Endothelial cell of umbilical vein (primary cell): ENCODE measurements at regions not wholly inside any gene's neighbourhood (a gene's known extent, or its start where the extent isn't known, plus 50 kb on each side); places are given as distances from the start of the nearest gene placed in this dataset.

Experiments used
- BruUV-seq: library from RNA; stranded (reverse); fragments of 400-500 nt; replicated peaks from 2 replicates; lab custom pipeline; 2021; lab: Mats Ljungman, UMichigan
- CTCF ChIA-PET: fragments of 300-600, 350-600 bp; sonication (Branson Sonifier 250); formaldehyde crosslinking; loops from one replicate; lab custom pipeline; 2021; ENCODE audit warnings: antibody characterized with exemption, inconsistent platforms; lab: Charles Lee
- POLR2A ChIA-PET: fragments of 300-600, 350-600 bp; sonication (Branson Sonifier 250); formaldehyde crosslinking; loops from one replicate; lab custom pipeline; 2021; ENCODE audit warnings: antibody characterized with exemption, inconsistent platforms; lab: Charles Lee
- DNase-seq: peaks from one replicate; pipeline ENCODE4 v3.0.0-alpha.2; 2011; ENCODE audit warnings: low read depth, low spot score
- FAIRE-seq: peaks from 2 replicates; lab custom pipeline; 2011; peaks lifted over from hg19 to GRCh38; lab: Jason Lieb, UNC
- H2AFZ ChIP-seq: 2 replicates; pipeline ENCODE4 v1.6.0; 2012; ENCODE audit warnings: low read depth, low read length, control low read depth, inconsistent platforms
- H3K27ac ChIP-seq: 2 replicates; pipeline ENCODE4 v1.5.1; 2011; ENCODE audit warnings: low read depth, mild to moderate bottlenecking, control low read depth, low read length, moderate library complexity; ENCODE audit not compliant: insufficient read depth
- H3K27me3 ChIP-seq, 2 experiments: 2 replicates each; pipeline versions ENCODE4 v1.6.0 to v1.6.1; 2011; ENCODE audit warnings: low read length in 2 of 2, mixed read lengths in 1 of 2; ENCODE audit not compliant: control insufficient read depth in 2 of 2, insufficient read depth in 2 of 2
- H3K36me3 ChIP-seq, 2 experiments: 2 replicates in 1 of 2; 3 replicates in 1 of 2; pipeline ENCODE4 v1.5.1; 2011; ENCODE audit warnings: low read length in 2 of 2, mild to moderate bottlenecking in 1 of 2, moderate library complexity in 1 of 2; ENCODE audit not compliant: control insufficient read depth in 2 of 2, insufficient read depth in 2 of 2; ENCODE audit errors: extremely low read depth in 1 of 2
- H3K4me1 ChIP-seq: 3 replicates; pipeline ENCODE4 v1.5.1; 2011; ENCODE audit warnings: mild to moderate bottlenecking, low read length; ENCODE audit not compliant: control insufficient read depth, insufficient read depth; ENCODE audit errors: extremely low read depth
- H3K4me2 ChIP-seq: 2 replicates; pipeline ENCODE4 v1.6.1; 2011; ENCODE audit warnings: low read length, control low read depth, mixed read lengths; ENCODE audit not compliant: insufficient read depth
- H3K4me3 ChIP-seq, 3 experiments: fragments of 200-600 bp in 1 of 3; sonication (generic), shearing (Covaris generic) in 1 of 3; replicated peaks in 1 of 3; 2 replicates each; pipeline ENCODE4 v1.5.1; 2011 to 2016; ENCODE audit warnings: control low read depth in 3 of 3, low read length in 3 of 3, mild to moderate bottlenecking in 2 of 3, inconsistent platforms in 1 of 3, low read depth in 1 of 3, moderate library complexity in 1 of 3; ENCODE audit not compliant: insufficient read depth in 1 of 3
- H3K79me2 ChIP-seq: 2 replicates; pipeline ENCODE4 v1.6.0; 2012; ENCODE audit warnings: low read length, inconsistent platforms; ENCODE audit not compliant: control insufficient read depth, insufficient read depth
- H3K9ac ChIP-seq: replicated peaks from 2 replicates; pipeline ENCODE3; 2011; ENCODE audit warnings: low read length, control low read depth; ENCODE audit not compliant: insufficient read depth; ENCODE audit errors: extremely low read depth
- H3K9me1 ChIP-seq: replicated peaks from 3 replicates; pipeline ENCODE4 v1.6.0; 2011; ENCODE audit warnings: mild to moderate bottlenecking, low read length; ENCODE audit not compliant: control insufficient read depth, insufficient read depth; ENCODE audit errors: extremely low read depth
- H3K9me3 ChIP-seq: replicated peaks from 2 replicates; pipeline ENCODE4 v1.5.1; 2012; ENCODE audit warnings: low read length, inconsistent platforms; ENCODE audit not compliant: control insufficient read depth, insufficient read depth
- H4K20me1 ChIP-seq: replicated peaks from 2 replicates; pipeline ENCODE3; 2011; ENCODE audit warnings: mild to moderate bottlenecking, low read length; ENCODE audit not compliant: control insufficient read depth, insufficient read depth; ENCODE audit errors: extremely low read depth
- EZH2 ChIP-seq: IDR thresholded peaks from 2 replicates; pipeline ENCODE4 v1.6.1; 2012; ENCODE audit warnings: borderline replicate concordance, low read depth, mild to moderate bottlenecking, moderate library complexity, low read length, inconsistent platforms; ENCODE audit not compliant: severe bottlenecking
- FOS ChIP-seq: IDR thresholded peaks from 2 replicates; pipeline ENCODE4 v1.6.1; 2011; ENCODE audit warnings: mild to moderate bottlenecking, low read length, moderate library complexity, borderline replicate concordance; ENCODE audit not compliant: insufficient read depth
- GATA2 ChIP-seq: IDR thresholded peaks from 2 replicates; pipeline ENCODE4 v1.7.0; 2011; ENCODE audit warnings: low read depth, mild to moderate bottlenecking, moderate library complexity, mixed read lengths, low read length; ENCODE audit not compliant: insufficient read length, insufficient read depth
- MYC ChIP-seq: IDR thresholded peaks from one replicate; pipeline ENCODE4 v1.6.1; 2011; ENCODE audit warnings: mild to moderate bottlenecking, low read depth, low read length
- POLR2A ChIP-seq: IDR thresholded peaks from 2 replicates; pipeline ENCODE4 v1.6.1; 2012; ENCODE audit warnings: low read depth, mild to moderate bottlenecking, control low read depth, low read length
- POLR2AphosphoS5 ChIP-seq: IDR thresholded peaks from 2 replicates; pipeline ENCODE4 v1.6.1; 2012; ENCODE audit warnings: low read depth, mild to moderate bottlenecking, control low read depth, low read length, moderate library complexity; ENCODE audit not compliant: insufficient read depth
- dilution Hi-C: fragments of 300-500 bp; cut with MboI; formaldehyde crosslinking; loops from one replicate; pipeline ENCODE4 v1.15.0; 2019; ENCODE audit warnings: low sequenced_read_pairs; ENCODE audit not compliant: extremely low pct_ligation_motif_present
- intact Hi-C: fragments of 100-400 bp; cut with micrococcal nuclease; formaldehyde crosslinking; loops from one replicate; pipeline ENCODE4 v1.10.0; 2022
- TF ChIP-seq, protein P1 (sequence below): IDR thresholded peaks from 2 replicates; pipeline ENCODE4 v1.6.1; 2011; ENCODE audit not compliant: insufficient read depth, insufficient read length
- TF ChIP-seq, protein P2 (sequence below), 2 donors: IDR thresholded peaks; 1 replicate in 1 of 2; 2 replicates in 1 of 2; pipeline ENCODE4 v1.5.1; 2011; ENCODE audit warnings: low read length in 2 of 2, mild to moderate bottlenecking in 2 of 2, moderate library complexity in 2 of 2, control low read depth in 1 of 2, inconsistent platforms in 1 of 2, low read depth in 1 of 2; ENCODE audit not compliant: insufficient read depth in 1 of 2; ENCODE audit errors: extremely low read depth in 1 of 2

DNA sequence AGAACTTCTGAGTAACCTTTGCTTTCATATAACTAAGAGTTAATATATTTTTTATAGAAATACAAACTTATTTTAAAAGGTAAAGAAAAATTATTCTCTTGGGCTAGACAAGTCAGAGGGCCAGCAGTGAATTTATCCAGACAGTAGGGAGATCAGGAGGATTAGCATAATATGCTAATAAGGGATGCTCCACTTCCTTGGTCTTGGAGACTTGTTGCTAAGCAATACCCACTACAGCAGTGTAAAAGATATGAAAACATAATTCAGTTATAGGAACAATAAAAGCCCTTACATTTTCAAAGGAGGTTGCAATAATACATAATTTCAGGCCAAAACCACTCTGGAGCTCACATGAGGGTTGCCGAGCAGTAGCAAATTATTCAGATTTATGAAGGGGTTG lies 615.6 kb downstream of the KCNH5 start:
- Histone ChIP-seq H3K4me2 (no peak overlapping the region), H2AFZ (no peak overlapping the region), H3K9me3 (no peaks in the 10 kb centered on the region), H3K79me2 (no peaks in the 10 kb centered on the region), H4K20me1 (no peaks in the 10 kb centered on the region), H3K4me3 (no peak overlapping the region), H3K36me3 (no peaks in the 10 kb centered on the region), H3K9ac (no peak overlapping the region), H3K9me1 (no peaks in the 10 kb centered on the region), H3K27ac (no peak overlapping the region), H3K4me1 (no peaks in the 10 kb centered on the region), H3K27me3 (no peaks in the 10 kb centered on the region)
- BruUV-seq: no TSS peak
- DNase-seq (no peak), FAIRE-seq (no peak)
- CTCF ChIA-PET: no interaction called here
- POLR2A ChIA-PET: no interaction called here
- intact Hi-C loops: no loop called here
- TF ChIP-seq MYC (no peak), POLR2AphosphoS5 (no peak), EZH2 (no peak), POLR2A (no peak), FOS (no peak), GATA2 (no peak)
- TF ChIP-seq, protein P1, sequence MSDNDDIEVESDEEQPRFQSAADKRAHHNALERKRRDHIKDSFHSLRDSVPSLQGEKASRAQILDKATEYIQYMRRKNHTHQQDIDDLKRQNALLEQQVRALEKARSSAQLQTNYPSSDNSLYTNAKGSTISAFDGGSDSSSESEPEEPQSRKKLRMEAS: no peak
- TF ChIP-seq, protein P2, sequence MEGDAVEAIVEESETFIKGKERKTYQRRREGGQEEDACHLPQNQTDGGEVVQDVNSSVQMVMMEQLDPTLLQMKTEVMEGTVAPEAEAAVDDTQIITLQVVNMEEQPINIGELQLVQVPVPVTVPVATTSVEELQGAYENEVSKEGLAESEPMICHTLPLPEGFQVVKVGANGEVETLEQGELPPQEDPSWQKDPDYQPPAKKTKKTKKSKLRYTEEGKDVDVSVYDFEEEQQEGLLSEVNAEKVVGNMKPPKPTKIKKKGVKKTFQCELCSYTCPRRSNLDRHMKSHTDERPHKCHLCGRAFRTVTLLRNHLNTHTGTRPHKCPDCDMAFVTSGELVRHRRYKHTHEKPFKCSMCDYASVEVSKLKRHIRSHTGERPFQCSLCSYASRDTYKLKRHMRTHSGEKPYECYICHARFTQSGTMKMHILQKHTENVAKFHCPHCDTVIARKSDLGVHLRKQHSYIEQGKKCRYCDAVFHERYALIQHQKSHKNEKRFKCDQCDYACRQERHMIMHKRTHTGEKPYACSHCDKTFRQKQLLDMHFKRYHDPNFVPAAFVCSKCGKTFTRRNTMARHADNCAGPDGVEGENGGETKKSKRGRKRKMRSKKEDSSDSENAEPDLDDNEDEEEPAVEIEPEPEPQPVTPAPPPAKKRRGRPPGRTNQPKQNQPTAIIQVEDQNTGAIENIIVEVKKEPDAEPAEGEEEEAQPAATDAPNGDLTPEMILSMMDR (IDR thresholded peaks at IDR 0.05; ENCODE audit: extremely low read depth in 1 of 2, insufficient read depth in 1 of 2, low read depth in 1 of 2, low read length in 2 of 2): no peak
- dilution Hi-C loops: no loop called here
